Endothelial cell (in vitro differentiated cells): ENCODE measurements at regions not wholly inside any gene's neighbourhood (a gene's known extent, or its start where the extent isn't known, plus 50 kb on each side); places are given as distances from the start of the nearest gene placed in this dataset.

ENCODE experiments used
- DNase-seq: peaks from one replicate; pipeline ENCODE4 v3.0.0; 2021; ENCODE audit warnings: low spot score
- H3K27ac Mint-ChIP-seq: one replicate; pipeline ENCODE4 v1.8.0; 2021; ENCODE audit warnings: mixed read lengths, inconsistent platforms; ENCODE audit not compliant: unreplicated experiment
- H3K27me3 Mint-ChIP-seq: one replicate; pipeline ENCODE4 v1.8.0; 2021; ENCODE audit warnings: mild to moderate bottlenecking, moderate library complexity, mixed read lengths, inconsistent platforms; ENCODE audit not compliant: unreplicated experiment
- H3K36me3 Mint-ChIP-seq: one replicate; pipeline ENCODE4 v1.8.0; 2021; ENCODE audit warnings: mild to moderate bottlenecking, low read depth, mixed read lengths, inconsistent platforms; ENCODE audit not compliant: unreplicated experiment
- H3K4me1 Mint-ChIP-seq: one replicate; pipeline ENCODE4 v1.8.0; 2021; ENCODE audit warnings: mild to moderate bottlenecking, mixed read lengths, inconsistent platforms; ENCODE audit not compliant: unreplicated experiment
- H3K4me3 Mint-ChIP-seq: one replicate; pipeline ENCODE4 v1.8.0; 2021; ENCODE audit warnings: mild to moderate bottlenecking, mixed read lengths, inconsistent platforms; ENCODE audit not compliant: unreplicated experiment
- H3K9me3 Mint-ChIP-seq: one replicate; pipeline ENCODE4 v1.8.0; 2021; ENCODE audit warnings: mixed read lengths, inconsistent platforms; ENCODE audit not compliant: unreplicated experiment
- CTCF ChIP-seq: fragments of 200-600 bp; sonication (generic); IDR thresholded peaks from one replicate; pipeline ENCODE4 v1.5.0; 2021; ENCODE audit warnings: antibody characterized with exemption; ENCODE audit not compliant: unreplicated experiment

GRCh38 chr2:65549257-65549627 is 116.8 kb upstream of the SPRED2 start:
- Mint-ChIP-seq H3K4me1 (peaks cover 6% of the 10 kb centered on the region), H3K4me3 (no peak overlapping the region), H3K27ac (no peak overlapping the region), H3K36me3 (no peaks in the 10 kb centered on the region), H3K27me3 (no peaks in the 10 kb centered on the region), H3K9me3 (no peaks in the 10 kb centered on the region)
- DNase-seq, result no peak
- no peak for TF ChIP-seq CTCF

GRCh38 chr2:65548576-65549256 is 116.3 kb upstream of the SPRED2 start:
- H3K4me1 Mint-ChIP-seq, result peaks cover 6% of the 10 kb centered on the region
- H3K4me3 Mint-ChIP-seq, result no peak overlapping the region
- H3K27me3 Mint-ChIP-seq, result no peaks in the 10 kb centered on the region
- TF ChIP-seq CTCF, result no peak
- DNase-seq, result no peak
- no peak overlapping the region for H3K27ac Mint-ChIP-seq
- no peaks in the 10 kb centered on the region for H3K9me3 Mint-ChIP-seq
- H3K36me3 Mint-ChIP-seq, result no peaks in the 10 kb centered on the region

- no peaks in the 10 kb centered on the region for H3K36me3 Mint-ChIP-seq
- H3K4me3 Mint-ChIP-seq, result no peak overlapping the region
- no peaks in the 10 kb centered on the region for H3K9me3 Mint-ChIP-seq
- H3K27ac Mint-ChIP-seq, result no peak overlapping the region
- no peak for DNase-seq
- peaks cover 6% of the 10 kb centered on the region for H3K4me1 Mint-ChIP-seq
- no peak for TF ChIP-seq CTCF
- no peaks in the 10 kb centered on the region for H3K27me3 Mint-ChIP-seq
These were observed 115.7 kb upstream of the SPRED2 start for GRCh38 chr2:65548064-65548463.

GRCh38 chr2:65545837-65546805 is 113.7 kb upstream of the SPRED2 start:
- no peak overlapping the region for H3K27ac Mint-ChIP-seq
- DNase-seq, result no peak
- H3K36me3 Mint-ChIP-seq, result no peaks in the 10 kb centered on the region
- H3K27me3 Mint-ChIP-seq, result no peaks in the 10 kb centered on the region
- H3K4me3 Mint-ChIP-seq, result no peak overlapping the region
- H3K9me3 Mint-ChIP-seq, result no peaks in the 10 kb centered on the region
- H3K4me1 Mint-ChIP-seq, result peaks cover 6% of the 10 kb centered on the region
- no peak for TF ChIP-seq CTCF

- Mint-ChIP-seq H3K4me1 (peaks cover 6% of the 10 kb centered on the region), H3K4me3 (no peak overlapping the region), H3K27ac (no peak overlapping the region), H3K27me3 (no peaks in the 10 kb centered on the region), H3K36me3 (no peaks in the 10 kb centered on the region), H3K9me3 (no peaks in the 10 kb centered on the region)
- no peak for TF ChIP-seq CTCF
- DNase-seq, result no peak
These were observed 109.4 kb upstream of the SPRED2 start for GRCh38 chr2:65541773-65542172.
